Esophagus squamous epithelium (tissue), 5 donors: ENCODE measurements at regions not wholly inside any gene's neighbourhood (a gene's known extent, or its start where the extent isn't known, plus 50 kb on each side); places are given as distances from the start of the nearest gene placed in this dataset.

Experiments used
- DNase-seq: peaks from one replicate; lab custom pipeline; 2025; lab: John Stamatoyannopoulos, UW
- H3K27ac ChIP-seq, 4 donors: fragments of 200-600 bp; sonication (generic); one replicate each; pipeline ENCODE4 v1.5.1; 2016 to 2019; ENCODE audit warnings: mild to moderate bottlenecking in 1 of 4
- H3K27me3 ChIP-seq, 4 donors: fragments of 200-600 bp; sonication (generic); 1 replicate in 3 of 4; 2 replicates in 1 of 4; pipeline versions ENCODE4 v1.5.1 to v1.6.0; 2017 to 2021; ENCODE audit warnings: antibody characterized with exemption in 1 of 4
- H3K36me3 ChIP-seq, 3 donors: fragments of 200-600 bp; sonication (generic); one replicate each; pipeline ENCODE4 v1.5.1; 2016 to 2019
- H3K4me1 ChIP-seq, 3 donors: fragments of 200-600 bp; sonication (generic); one replicate each; pipeline ENCODE4 v1.5.1; 2017 to 2019
- H3K4me3 ChIP-seq, 4 donors: fragments of 200-600 bp; sonication (generic); 1 replicate in 3 of 4; 2 replicates in 1 of 4; pipeline ENCODE4 v1.5.1; 2016 to 2019; ENCODE audit warnings: mild to moderate bottlenecking in 2 of 4, moderate library complexity in 1 of 4
- H3K9me3 ChIP-seq, 3 donors: fragments of 200-600 bp; sonication (generic); one replicate each; pipeline ENCODE4 v1.5.1; 2016 to 2019
- POLR2A ChIP-seq, 4 donors: fragments of 450-650 bp; IDR thresholded peaks; one replicate each; pipeline ENCODE4 v1.6.1; 2017; ENCODE audit warnings: antibody characterized with exemption in 4 of 4, mild to moderate bottlenecking in 4 of 4, moderate library complexity in 3 of 4
- WGBS, 2 donors: methylation state at CpG; one replicate each; pipeline ENCODE4 v1.1.5; 2018; 5-methylcytosine and 5-hydroxymethylcytosine counted together
- intact Hi-C: fragments of 100-400 bp; cut with DNase I; formaldehyde crosslinking; loops from one replicate; pipeline ENCODE4 v1.15.0; 2022
- TF ChIP-seq, protein P1 (sequence below), 6 experiments: fragments of 450-650 bp in 4 of 6; fragments of 200-600 bp in 2 of 6; sonication (generic) in 2 of 6; IDR thresholded peaks; one replicate each; pipeline ENCODE4 v1.5.1; 2016 to 2019; ENCODE audit warnings: antibody characterized with exemption in 6 of 6, mild to moderate bottlenecking in 4 of 6, moderate library complexity in 4 of 6
- donor health status: DM: yes; HTN: yes; CAD: no.

DNA sequence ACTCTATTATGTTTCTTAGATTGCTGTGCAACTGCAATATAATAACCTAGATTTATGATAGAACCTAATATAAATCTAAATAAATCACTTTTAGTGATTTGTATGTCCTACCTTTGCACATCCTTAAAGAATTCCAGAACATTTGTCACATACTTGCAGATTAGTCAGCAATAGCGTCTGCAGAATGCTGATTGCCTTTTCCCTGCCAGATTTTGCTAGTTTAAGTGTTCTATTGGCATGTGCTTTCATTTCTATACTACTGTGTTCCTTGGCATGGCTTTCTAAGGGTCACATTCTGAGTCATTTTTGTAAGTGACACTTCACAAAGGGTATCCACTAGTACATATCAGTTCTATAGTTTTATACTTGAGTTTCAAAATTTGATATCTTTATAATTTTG lies 303.1 kb upstream of the GIMD1 start:
- TF ChIP-seq, protein P1, sequence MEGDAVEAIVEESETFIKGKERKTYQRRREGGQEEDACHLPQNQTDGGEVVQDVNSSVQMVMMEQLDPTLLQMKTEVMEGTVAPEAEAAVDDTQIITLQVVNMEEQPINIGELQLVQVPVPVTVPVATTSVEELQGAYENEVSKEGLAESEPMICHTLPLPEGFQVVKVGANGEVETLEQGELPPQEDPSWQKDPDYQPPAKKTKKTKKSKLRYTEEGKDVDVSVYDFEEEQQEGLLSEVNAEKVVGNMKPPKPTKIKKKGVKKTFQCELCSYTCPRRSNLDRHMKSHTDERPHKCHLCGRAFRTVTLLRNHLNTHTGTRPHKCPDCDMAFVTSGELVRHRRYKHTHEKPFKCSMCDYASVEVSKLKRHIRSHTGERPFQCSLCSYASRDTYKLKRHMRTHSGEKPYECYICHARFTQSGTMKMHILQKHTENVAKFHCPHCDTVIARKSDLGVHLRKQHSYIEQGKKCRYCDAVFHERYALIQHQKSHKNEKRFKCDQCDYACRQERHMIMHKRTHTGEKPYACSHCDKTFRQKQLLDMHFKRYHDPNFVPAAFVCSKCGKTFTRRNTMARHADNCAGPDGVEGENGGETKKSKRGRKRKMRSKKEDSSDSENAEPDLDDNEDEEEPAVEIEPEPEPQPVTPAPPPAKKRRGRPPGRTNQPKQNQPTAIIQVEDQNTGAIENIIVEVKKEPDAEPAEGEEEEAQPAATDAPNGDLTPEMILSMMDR (IDR thresholded peaks at IDR 0.05): no peak
- no peak for TF ChIP-seq POLR2A (IDR thresholded peaks at IDR 0.05)
- H3K27ac ChIP-seq: no peak overlapping the region
- H3K4me3 ChIP-seq: no peak overlapping the region
- no peak for DNase-seq
- no peaks in the 10 kb centered on the region for H3K27me3 ChIP-seq
- no peaks in the 10 kb centered on the region for H3K36me3 ChIP-seq
- H3K9me3 ChIP-seq: peaks cover 0 to 4% (median 0%) of the 10 kb centered on the region in 3 donors
- intact Hi-C loops: no loop called here
- no peaks in the 10 kb centered on the region for H3K4me1 ChIP-seq
- WGBS, 2 donors: 57 to 72% methylated on average over 1 of the region's 1 CpG

DNA sequence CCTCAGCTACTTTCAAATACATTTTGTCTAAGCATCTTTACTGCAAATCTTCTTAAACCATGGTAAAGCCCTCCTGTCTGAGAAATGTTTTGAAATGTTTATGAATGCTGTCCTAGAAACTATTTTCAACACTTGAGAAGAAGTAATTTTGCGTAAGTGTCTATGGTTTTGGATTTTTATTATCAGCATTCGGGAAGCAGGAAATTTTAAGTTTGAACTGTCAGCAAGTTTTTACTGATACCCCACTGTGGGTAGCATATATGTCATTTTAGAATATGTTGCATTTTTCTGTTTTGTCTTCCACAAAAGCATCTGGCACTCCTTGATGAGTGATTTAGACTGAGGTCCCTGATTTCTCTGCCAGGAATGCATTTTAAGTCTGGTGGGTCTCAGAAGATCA lies 302.4 kb upstream of the GIMD1 start:
- H3K27ac ChIP-seq: no peak overlapping the region
- WGBS, 2 donors: 73 to 76% methylated on average over 2 of the region's 2 CpGs
- intact Hi-C loops: no loop called here
- H3K27me3 ChIP-seq: no peaks in the 10 kb centered on the region
- DNase-seq: no peak
- TF ChIP-seq, protein P1 (IDR thresholded peaks at IDR 0.05): no peak
- no peak for TF ChIP-seq POLR2A (IDR thresholded peaks at IDR 0.05)
- peaks cover 0 to 4% (median 0%) of the 10 kb centered on the region in 3 donors for H3K9me3 ChIP-seq
- no peaks in the 10 kb centered on the region for H3K4me1 ChIP-seq
- H3K36me3 ChIP-seq: no peaks in the 10 kb centered on the region
- no peak overlapping the region for H3K4me3 ChIP-seq

DNA sequence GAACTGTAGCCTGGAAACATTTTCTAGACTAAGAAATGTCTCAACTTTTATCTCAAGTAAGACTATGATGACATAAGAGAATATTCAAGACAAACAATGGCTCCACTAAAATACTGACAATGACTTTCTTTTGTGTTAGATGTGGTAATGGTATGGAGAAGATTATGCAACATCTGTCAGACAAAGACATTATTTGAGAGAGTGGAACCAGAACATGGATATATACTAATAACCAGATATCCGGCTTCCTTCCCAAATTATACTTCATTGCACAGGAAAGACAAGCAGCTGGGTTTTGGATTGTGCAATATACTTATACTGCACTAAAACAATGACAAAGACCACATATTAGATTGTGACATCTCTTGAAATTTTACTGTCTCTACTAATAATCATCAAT lies 290.8 kb upstream of the GIMD1 start:
- 53 to 76% methylated on average over 1 of the region's 1 CpG for WGBS, 2 donors
- no peak for DNase-seq
- no peaks in the 10 kb centered on the region for H3K9me3 ChIP-seq

GRCh38 chr4:106652095-106652494 lies 283.5 kb upstream of the GIMD1 start:
- Histone ChIP-seq H3K4me1 (no peaks in the 10 kb centered on the region), H3K9me3 (no peaks in the 10 kb centered on the region), H3K27ac (no peak overlapping the region), H3K36me3 (no peaks in the 10 kb centered on the region), H3K4me3 (no peak overlapping the region), H3K27me3 (no peaks in the 10 kb centered on the region)
- DNase-seq: no peak
- TF ChIP-seq POLR2A (IDR thresholded peaks at IDR 0.05): no peak
- TF ChIP-seq, protein P1 (IDR thresholded peaks at IDR 0.05): no peak
- 58 to 62% methylated on average over 2 of the region's 2 CpGs for WGBS, 2 donors
- intact Hi-C loops: no loop called here

More for the DNA sequence above, 290.8 kb upstream of the GIMD1 start:
- Histone ChIP-seq H3K4me1 (no peaks in the 10 kb centered on the region), H3K27ac (no peak overlapping the region), H3K36me3 (no peaks in the 10 kb centered on the region), H3K27me3 (no peaks in the 10 kb centered on the region), H3K4me3 (no peak overlapping the region)
- intact Hi-C loops: no loop called here
- TF ChIP-seq, protein P1 (IDR thresholded peaks at IDR 0.05): no peak
- TF ChIP-seq POLR2A (IDR thresholded peaks at IDR 0.05): no peak

DNA sequence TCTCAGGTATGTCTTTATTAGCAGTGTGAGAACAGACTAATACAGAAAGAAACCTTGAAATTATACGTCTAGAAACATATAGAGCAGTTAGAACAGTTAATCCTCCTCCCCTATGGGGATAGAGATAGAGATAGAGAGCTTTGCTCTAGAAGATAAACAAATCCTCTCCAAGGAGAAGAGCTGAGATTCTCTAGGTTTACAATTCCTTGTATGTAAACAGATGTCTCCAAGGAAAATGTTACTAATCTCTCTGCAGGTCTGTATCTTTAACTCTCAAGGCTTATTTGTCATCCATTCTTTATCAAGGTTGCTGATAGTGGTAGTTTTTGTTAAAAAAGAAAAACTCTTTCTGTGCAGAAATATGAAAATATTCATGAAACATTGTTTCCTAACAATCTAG lies 282.1 kb upstream of the GIMD1 start:
- intact Hi-C loops: no loop called here
- no peak for DNase-seq
- Histone ChIP-seq H3K4me1 (no peaks in the 10 kb centered on the region), H3K27me3 (no peaks in the 10 kb centered on the region), H3K27ac (no peak overlapping the region), H3K36me3 (no peaks in the 10 kb centered on the region), H3K9me3 (no peaks in the 10 kb centered on the region), H3K4me3 (no peak overlapping the region)
- WGBS, 2 donors: 21 to 40% methylated on average over 1 of the region's 1 CpG
- TF ChIP-seq, protein P1 (IDR thresholded peaks at IDR 0.05): no peak
- TF ChIP-seq POLR2A (IDR thresholded peaks at IDR 0.05): no peak
